Stimulated activated CD4-positive, alpha-beta T cell treated with anti-CD3 and anti-CD28 coated beads, Interleukin-2, amount 100 ng/mL, for 4 hours (primary cell): ENCODE measurements at regions not wholly inside any gene's neighbourhood (a gene's known extent, or its start where the extent isn't known, plus 50 kb on each side); places are given as distances from the start of the nearest gene placed in this dataset.
"Not testable (repeated sequence)": the region's sequence is repeated elsewhere in the genome, so short reads cannot be mapped to it uniquely, and the experiment has no call there.

Experiments
- DNase-seq: peaks from one replicate; pipeline ENCODE4 v3.0.0-alpha.2; 2020; ENCODE audit warnings: low read depth

- no peak for DNase-seq
Measured at GRCh38 chr2:14424478-14425390, 207.8 kb upstream of the LRATD1 start.

DNA sequence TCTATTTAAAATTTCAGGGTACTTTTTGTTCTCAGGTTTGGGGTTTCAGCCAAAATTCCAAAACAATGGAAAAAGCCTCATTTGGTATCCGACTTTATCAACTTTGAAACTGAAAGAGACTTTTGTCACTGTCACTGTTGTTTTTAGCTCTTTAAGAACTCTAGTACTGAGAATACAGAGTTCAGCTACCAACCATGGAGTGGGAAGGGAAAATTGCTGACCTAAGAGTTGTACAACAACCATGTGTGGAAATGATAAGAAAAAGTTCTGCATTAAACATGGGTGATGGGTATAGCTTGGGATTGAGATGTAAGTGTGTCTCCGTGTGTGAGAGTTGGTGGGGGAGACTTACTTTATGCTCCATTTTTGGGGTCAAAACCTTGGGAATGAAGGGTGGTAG, 206.6 kb upstream of the LRATD1 start:
- no peak for DNase-seq

DNA sequence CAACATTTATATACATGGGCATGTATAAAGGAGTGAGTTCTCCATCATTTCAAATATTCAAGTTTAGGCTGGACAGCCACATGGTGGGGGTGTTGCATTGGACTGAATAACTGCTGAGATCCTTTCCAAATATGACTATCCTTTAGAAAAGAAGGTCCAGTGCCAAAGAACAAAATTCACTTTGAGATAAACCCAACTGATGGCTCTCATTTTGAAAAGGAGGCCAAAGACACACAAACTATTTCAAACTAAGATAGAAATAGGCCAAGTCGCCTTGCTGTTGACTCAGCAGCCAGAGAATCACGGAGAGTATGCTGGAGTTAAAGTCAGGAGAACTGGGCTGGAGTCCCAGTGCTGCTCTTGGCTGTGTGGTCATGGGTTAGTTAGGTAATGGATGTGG, 204.5 kb upstream of the LRATD1 start:
- no peak for DNase-seq

DNA sequence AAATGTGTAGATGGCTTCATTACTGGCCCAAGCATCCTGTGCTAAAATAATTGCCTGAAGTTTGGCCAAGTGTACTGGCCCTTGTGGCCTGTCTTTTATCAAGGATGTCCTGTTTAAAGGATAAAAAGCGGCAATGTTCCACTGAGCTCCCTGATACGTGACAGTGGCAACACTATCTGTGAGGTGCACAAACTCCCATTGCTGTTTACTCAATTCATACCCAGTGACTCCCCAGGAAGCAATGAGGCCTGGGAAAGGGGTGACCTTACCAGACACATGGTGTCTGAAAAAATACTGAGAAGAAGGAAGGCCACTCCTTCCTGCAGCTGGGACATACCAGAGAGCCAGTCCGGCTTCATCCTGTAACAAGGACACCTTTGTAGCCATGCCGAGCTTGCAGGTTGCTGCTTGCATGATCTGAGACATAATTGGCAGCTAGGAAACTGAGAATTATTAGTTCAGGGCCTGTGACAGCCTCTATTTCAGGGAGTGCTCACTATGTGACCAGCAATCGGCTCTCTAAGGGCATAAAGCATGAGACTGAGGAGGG, 198.5 kb upstream of the LRATD1 start:
- no peak for DNase-seq

DNA sequence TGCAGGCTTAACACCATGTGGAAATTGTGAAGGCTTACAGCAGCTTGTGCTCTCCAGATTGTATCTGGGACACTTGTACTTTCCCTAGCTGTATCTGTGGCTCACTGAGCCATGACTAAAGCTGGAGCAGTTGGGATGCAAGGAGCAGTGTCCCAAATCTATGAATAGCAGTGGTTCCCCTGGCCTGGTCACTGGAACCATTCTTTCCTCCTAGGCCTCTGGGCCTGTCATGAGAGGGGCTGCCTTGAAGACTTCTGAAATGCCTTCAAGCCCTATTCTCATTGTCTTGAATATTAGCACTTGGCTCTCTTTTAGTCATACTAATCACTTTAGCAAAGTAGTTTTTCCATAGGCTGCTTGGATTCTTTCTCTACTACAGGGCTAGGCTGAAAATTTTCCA, 186.8 kb upstream of the LRATD1 start:
- DNase-seq, result no peak

- DNase-seq, result no peak
Measured at GRCh38 chr2:14448340-14448739, 184.2 kb upstream of the LRATD1 start.

GRCh38 chr2:14451312-14451711, 181.2 kb upstream of the LRATD1 start:
- DNase-seq, result no peak

- no peak for DNase-seq
Measured at GRCh38 chr2:14454202-14454601, 178.3 kb upstream of the LRATD1 start.

- no peak for DNase-seq
Measured at GRCh38 chr2:14459786-14460325, 172.7 kb upstream of the LRATD1 start.

- no peak for DNase-seq
Measured at GRCh38 chr2:14475994-14476393, 156.5 kb upstream of the LRATD1 start.

GRCh38 chr2:14479486-14479885, 153.0 kb upstream of the LRATD1 start:
- DNase-seq, result no peak

DNA sequence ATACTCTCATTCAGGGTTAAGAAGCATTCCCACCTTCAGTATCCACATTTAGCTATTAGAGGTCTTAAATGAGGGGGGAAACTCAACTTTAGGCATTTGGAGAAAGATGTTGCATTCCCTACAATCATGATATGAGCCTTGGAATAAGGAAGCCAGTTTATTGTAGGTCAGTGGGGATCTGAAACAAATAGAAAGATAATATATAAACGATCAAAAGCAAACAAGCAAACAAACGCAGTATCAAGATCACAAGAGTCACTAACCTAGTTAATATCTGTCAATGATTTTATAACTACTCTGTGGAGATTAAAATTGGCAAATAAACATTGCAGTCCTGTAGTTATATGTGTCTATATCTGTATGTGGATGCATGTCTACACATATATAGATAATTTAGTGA, 152.4 kb upstream of the LRATD1 start:
- no peak for DNase-seq

DNA sequence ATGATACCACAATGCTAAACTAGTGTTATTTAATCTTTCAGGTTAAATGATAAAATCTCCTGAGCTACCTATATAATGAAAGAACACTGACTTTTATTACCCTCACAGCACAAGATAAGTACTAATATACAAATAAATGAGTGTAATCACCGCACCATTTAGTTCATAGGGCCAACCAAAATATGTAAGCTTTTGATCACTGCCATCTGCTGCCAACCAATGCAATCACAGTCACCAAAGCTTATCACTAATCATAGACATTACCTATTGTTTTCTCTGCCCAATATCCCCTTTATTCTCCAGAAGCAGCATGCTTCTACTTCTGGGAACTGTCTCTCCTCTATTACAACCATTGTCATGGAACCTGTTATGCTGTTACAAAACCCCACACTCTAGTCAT, 151.6 kb upstream of the LRATD1 start:
- no peak for DNase-seq

DNA sequence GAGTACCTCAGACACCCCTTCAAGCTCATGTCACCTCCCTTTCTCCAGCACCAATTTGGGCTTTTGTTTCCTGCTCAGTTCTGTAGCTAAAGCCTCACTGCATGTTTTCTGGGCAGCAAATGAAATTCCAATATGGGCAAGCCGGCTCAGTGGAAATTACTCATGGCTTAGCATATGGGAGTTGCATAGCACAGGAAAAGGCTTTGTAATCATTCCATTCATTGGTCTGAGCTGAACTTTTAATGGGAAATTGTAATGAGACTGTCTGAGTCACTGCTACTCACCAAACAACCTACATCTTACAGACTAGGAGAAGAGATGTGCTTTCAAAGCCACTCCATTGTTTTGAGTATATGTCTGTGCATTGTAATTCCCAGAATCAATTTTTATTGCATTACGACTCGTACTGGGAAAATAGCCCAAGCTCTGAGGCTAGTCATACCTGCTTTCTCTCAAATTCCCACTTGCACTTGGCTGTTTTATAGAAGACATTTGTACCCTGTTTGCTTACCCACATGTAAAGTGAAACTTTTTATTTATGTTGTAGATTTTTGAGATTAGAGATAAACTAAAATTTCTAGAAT, 139.5 kb upstream of the LRATD1 start:
- no peak for DNase-seq

DNA sequence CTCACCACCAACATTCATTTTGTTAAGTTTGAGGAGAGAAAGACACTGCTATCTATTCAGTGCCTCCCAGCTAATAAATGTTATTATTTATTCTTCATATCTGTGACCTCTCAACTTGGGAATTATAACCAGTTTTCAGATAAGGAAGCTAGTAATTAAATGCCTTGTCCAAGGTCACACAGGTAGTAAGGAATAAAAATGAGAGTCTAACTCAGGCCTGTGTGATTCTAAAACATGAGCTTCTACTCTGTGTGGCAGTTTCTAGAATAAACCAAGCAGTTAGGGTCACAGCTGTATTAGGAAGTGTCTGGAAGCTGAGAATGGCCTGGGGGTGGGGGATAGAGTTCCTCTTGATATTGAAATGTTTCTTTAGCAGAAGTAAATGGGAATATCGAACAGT, 137.8 kb upstream of the LRATD1 start:
- no peak for DNase-seq

GRCh38 chr2:14501061-14501460, 131.5 kb upstream of the LRATD1 start:
- DNase-seq, result no peak

DNA sequence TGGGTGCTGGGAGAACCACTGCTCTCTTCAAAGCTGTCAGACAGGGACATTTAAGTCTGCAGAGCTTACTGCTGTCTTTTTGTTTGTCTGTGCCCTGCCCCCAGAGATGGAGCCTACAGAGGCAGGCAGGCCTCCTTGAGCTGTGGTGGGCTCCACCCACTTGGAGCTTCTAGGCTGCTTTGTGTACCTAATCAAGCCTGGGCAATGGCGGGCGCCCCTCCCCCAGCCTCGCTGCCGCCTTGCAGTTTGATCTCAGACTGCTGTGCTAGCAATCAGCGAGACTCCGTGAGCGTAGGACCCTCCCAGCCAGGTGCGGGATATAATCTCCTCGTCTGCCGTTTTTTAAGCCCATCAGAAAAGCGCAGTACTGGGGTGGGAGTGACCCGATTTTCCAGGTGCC, 125.6 kb upstream of the LRATD1 start:
- DNase-seq, result not testable (repeated sequence)

GRCh38 chr2:14511541-14511940, 121.0 kb upstream of the LRATD1 start:
- no peak for DNase-seq

GRCh38 chr2:14513903-14514302, 118.6 kb upstream of the LRATD1 start:
- DNase-seq, result no peak

DNA sequence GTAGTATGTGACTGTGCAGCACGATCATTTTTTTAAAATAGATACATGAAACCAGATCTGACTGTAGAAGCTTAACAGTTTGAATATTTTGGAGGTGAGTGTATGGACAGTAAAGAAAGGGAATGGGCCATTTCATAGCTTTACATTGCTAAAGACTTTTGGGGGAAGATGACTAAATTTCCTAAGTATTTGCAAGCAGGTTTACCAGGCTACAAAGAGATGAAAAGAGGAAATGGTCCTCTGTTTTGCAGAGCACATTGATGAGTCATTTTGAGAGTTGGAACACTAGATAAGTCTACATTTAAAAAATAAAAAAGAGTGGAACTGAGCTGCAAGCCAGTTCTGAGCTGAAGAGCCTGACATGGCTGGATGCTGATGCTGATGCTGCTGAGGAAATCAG, 115.7 kb upstream of the LRATD1 start:
- DNase-seq, result no peak

- no peak for DNase-seq
Measured at GRCh38 chr2:14517731-14518130, 114.8 kb upstream of the LRATD1 start.

- no peak for DNase-seq
Measured at GRCh38 chr2:14520385-14520945, 112.1 kb upstream of the LRATD1 start.
